GM08714 (cell line): ENCODE measurements at regions not wholly inside any gene's neighbourhood (a gene's known extent, or its start where the extent isn't known, plus 50 kb on each side); places are given as distances from the start of the nearest gene placed in this dataset.

Experiments used
- H3K4me3 ChIP-seq: fragments of 200-500 bp; sonication (Bioruptor generic); 2 replicates; pipeline ENCODE4 v1.5.1; 2014; ENCODE audit warnings: mild to moderate bottlenecking, low read length, inconsistent platforms
- ZNF274 ChIP-seq: IDR thresholded peaks from 2 replicates; pipeline ENCODE4 v1.6.1; 2012; ENCODE audit warnings: mild to moderate bottlenecking, low read depth, low read length

- no peak for TF ChIP-seq ZNF274
- H3K4me3 ChIP-seq, result no peak overlapping the region
These were observed 202.8 kb upstream of the BCL6 start for GRCh38 chr3:187947927-187948682.

- TF ChIP-seq ZNF274, result no peak
- H3K4me3 ChIP-seq, result no peak overlapping the region
These were observed 204.0 kb upstream of the BCL6 start for GRCh38 chr3:187949093-187949820.

GRCh38 chr3:187950671-187951070, 203.3 kb upstream of the LPP start:
- H3K4me3 ChIP-seq, result no peak overlapping the region
- no peak for TF ChIP-seq ZNF274

DNA sequence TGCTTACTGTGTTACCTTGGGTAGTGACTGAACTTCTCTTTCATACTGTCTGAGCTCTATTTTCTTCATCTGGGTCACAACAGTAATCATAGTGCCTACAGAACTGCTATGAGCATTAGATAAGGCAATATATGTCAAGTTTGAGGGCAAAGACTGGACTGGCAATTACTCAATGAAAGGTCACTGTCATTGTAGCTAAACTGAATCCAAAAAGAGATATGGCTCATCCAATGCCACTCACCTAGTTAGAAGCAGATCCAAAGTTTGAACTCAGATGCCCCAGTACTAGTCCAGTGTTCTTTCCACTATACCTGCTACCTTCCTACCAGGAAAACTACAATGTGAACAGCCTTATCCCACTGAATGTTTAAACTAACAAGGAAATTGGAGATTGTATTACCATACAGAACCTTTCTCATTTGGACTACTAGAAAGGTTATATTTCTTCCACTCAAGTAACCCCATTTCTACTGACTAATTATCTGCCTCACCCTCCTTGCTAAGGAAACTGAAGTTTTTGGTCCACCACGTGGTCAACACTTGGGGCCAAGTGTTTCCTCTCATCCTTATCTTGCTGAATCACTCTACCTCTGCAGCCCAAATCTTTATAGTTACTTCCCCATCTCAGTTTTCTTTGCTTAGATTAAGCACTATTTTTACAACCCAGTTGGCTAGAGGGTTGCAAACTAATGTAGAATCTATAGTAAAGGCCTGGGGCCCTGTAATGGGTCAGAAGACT, 202.3 kb upstream of the LPP start:
- no peak overlapping the region for H3K4me3 ChIP-seq
- no peak for TF ChIP-seq ZNF274

- TF ChIP-seq ZNF274, result no peak
- no peak overlapping the region for H3K4me3 ChIP-seq
These were observed 201.1 kb upstream of the LPP start for GRCh38 chr3:187952849-187953248.

- H3K4me3 ChIP-seq, result no peak overlapping the region
- no peak for TF ChIP-seq ZNF274
These were observed 199.5 kb upstream of the LPP start for GRCh38 chr3:187954516-187954872.

DNA sequence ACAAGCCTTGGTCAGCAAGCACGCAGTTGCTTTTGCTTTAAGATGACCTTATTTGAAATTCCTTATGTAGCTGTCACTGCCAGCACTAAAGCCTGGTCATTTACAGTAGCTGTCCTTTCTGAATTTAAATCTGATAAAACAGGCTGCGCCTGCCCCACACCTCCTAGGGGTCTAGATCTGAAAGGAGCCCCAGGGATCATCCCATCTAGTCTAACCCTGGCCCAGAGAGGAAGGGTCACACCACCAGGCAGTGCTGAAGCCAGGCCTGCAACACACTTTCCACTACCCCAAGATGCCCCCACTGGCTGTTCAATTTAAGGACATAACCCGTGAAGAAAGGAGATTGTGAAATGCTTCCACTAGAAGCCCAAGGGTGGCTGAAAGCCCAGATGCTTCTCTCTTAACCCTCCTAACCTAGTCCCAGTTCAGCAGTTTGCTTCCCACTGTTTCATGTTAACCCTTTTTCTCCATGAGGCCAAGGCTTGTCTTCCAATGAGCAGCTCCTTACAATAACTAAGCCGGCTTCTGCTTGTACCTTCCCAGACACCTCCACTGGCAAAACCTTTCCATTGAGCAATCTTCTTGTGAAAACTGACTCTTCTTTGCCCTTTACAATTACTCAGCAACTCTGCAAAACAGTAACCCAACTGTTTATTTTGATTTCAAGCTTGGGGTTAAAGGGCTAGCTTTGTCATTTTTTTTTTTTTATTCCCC, 198.9 kb upstream of the LPP start:
- no peak overlapping the region for H3K4me3 ChIP-seq
- no peak for TF ChIP-seq ZNF274

DNA sequence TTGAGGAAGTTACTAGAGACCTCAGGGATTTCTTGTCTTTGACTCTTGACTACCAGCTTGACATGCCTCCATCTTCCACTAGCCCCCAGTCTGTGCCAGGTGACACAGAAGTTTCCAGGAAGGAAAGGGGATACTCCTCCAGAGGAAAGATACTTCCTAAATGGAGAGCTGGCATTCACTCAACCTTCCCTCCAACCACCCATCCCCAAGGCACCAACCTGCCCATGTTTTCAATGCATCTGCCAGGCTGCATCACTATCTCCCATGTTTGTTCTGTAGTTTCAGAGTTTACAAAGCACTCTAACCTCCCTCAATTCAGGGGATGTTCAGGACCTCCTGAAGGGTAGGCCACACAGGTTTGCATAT, 198.4 kb upstream of the LPP start:
- no peak overlapping the region for H3K4me3 ChIP-seq
- TF ChIP-seq ZNF274, result no peak

GRCh38 chr3:187957165-187957581, 196.8 kb upstream of the LPP start:
- H3K4me3 ChIP-seq, result no peak overlapping the region
- TF ChIP-seq ZNF274, result no peak

GRCh38 chr3:187957582-187957981, 196.4 kb upstream of the LPP start:
- no peak overlapping the region for H3K4me3 ChIP-seq
- TF ChIP-seq ZNF274, result no peak

DNA sequence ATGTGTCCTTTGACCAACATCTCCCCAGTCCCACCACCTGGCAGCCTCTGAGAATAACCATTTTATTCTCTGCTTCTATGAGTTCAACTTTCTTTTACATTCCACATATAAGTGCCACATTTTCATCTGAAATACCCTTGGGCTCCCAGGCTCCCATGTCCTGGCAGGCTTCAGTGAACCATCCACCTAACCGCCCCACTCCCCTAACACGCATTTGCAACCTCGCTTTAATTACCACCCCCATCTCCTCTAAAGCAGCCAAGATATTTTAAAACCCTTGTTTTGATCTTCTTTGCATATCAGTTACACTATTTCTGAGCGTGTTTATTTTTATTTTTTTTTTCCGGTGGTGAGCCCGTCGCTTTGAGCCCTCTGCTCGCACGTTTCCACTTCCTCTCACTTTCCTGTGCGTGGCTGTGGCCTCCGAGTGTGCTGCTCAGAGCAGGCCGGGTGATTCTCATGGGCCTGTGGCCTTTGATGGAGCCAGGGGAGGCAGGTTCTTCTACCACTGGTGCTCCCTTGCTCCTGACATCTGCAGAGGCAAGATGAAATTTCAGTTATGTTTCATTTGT, 195.4 kb upstream of the LPP start:
- no peak for TF ChIP-seq ZNF274
- H3K4me3 ChIP-seq, result no peak overlapping the region

DNA sequence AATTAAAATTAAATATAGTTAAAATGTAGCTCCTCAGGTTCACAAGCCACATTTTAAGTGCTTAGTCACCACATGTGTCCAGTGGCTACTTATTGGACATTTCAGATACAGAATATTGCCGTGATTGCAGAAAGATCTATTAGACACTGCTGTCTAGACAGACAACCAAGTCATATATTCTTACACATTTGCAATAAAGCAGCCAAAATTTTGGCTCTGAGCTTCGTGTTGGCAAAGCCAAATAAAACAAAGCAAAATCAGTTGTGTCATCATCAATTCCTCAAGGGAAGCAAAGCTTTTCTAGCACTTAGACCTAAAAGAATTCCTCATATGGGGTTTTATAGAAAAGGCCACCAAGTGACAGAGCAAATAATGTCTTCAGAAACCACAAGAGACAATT, 193.1 kb upstream of the LPP start:
- H3K4me3 ChIP-seq, result no peak overlapping the region
- no peak for TF ChIP-seq ZNF274

GRCh38 chr3:187961366-187961765, 192.6 kb upstream of the LPP start:
- no peak overlapping the region for H3K4me3 ChIP-seq
- TF ChIP-seq ZNF274, result no peak

- TF ChIP-seq ZNF274, result no peak
These were observed 190.8 kb upstream of the LPP start for GRCh38 chr3:187963003-187963676.

More at GRCh38 chr3:187963003-187963676, 190.8 kb upstream of the LPP start:
- no peak overlapping the region for H3K4me3 ChIP-seq
